ENCODE measurements at regions not wholly inside any gene's neighbourhood (a gene's known extent, or its start where the extent isn't known, plus 50 kb on each side); places are given as distances from the start of the nearest gene placed in this dataset.
A peak's percentile ranks its signal among the peaks of the same experiment; 100 is the strongest.

- no peaks in the 10 kb centered on the region for H3K4me1 ChIP-seq (ENCODE audit: control insufficient read depth, insufficient read depth, low read length)
- no TSS peak for BruUV-seq (replicated peaks)
- ChIA-PET RAD21 (ENCODE audit: unreplicated experiment) (no interaction called here), CTCF (no interaction called here), SMC1A (ENCODE audit: uncharacterized antibody, unreplicated experiment) (no interaction called here), POLR2A (no interaction called here)
- H3K27ac ChIP-seq (ENCODE audit: control insufficient read depth, insufficient read depth) = no peak overlapping the region
- ATAC-seq (no peak), FAIRE-seq (no peak), DNase-seq (ENCODE audit: low read depth, low spot score) (no peak)
- intact Hi-C loops (cut with micrococcal nuclease; ENCODE audit: unreplicated experiment) (no loop called here), in situ Hi-C loops (cut with MboI) (no loop called here)
- H3K9ac ChIP-seq (ENCODE audit: control insufficient read depth, insufficient read depth, low read length) = no peak overlapping the region
- H3K4me2 ChIP-seq (ENCODE audit: control insufficient read depth, insufficient read depth) = no peak overlapping the region
- H2AFZ ChIP-seq (ENCODE audit: control insufficient read depth, low read depth, low read length) = no peak overlapping the region
- H3K4me3 ChIP-seq = no peak overlapping the region
- H4K20me1 ChIP-seq (ENCODE audit: control insufficient read depth, insufficient read depth) = no peaks in the 10 kb centered on the region
- no peaks in the 10 kb centered on the region for H3K36me3 ChIP-seq (ENCODE audit: control insufficient read depth in 2 of 2, insufficient read depth in 2 of 2, low read length in 1 of 2)
- no peaks in the 10 kb centered on the region for H3K27me3 ChIP-seq (replicated peaks in 1 of 2; ENCODE audit: control insufficient read depth in 2 of 2, insufficient read depth in 2 of 2, low read length in 1 of 2)
- H3K79me2 ChIP-seq (ENCODE audit: control insufficient read depth, insufficient read depth, low read length) = no peaks in the 10 kb centered on the region
- WGBS (ENCODE audit: insufficient coverage, insufficient replicate concordance, low lambda C conversion rate, missing lambda C conversion rate) = 60% methylated on average over 3 of the region's 3 CpGs
- TF ChIP-seq BRCA1 (IDR thresholded peaks at IDR 0.05; ENCODE audit: low read depth, low read length) (no peak), TAF1 (IDR thresholded peaks at IDR 0.05; ENCODE audit: borderline replicate concordance, low read depth, low read length) (no peak), FOS (IDR thresholded peaks at IDR 0.05; ENCODE audit: borderline replicate concordance, extremely low read depth, insufficient read length) (no peak), USF1 (IDR thresholded peaks at IDR 0.05; ENCODE audit: borderline replicate concordance, extremely low read length, insufficient read depth, low read depth, low read length) (no peak), YY1 (IDR thresholded peaks at IDR 0.05; ENCODE audit: low read depth, low read length) (no peak), SIX5 (IDR thresholded peaks at IDR 0.05; ENCODE audit: low read depth, low read length, severe bottlenecking) (no peak), SUZ12 (IDR thresholded peaks at IDR 0.05; ENCODE audit: unreplicated experiment) (no peak), SREBF1 (IDR thresholded peaks at IDR 0.05; ENCODE audit: low read length) (no peak)
- no peaks in the 10 kb centered on the region for H3K9me3 ChIP-seq (replicated peaks; ENCODE audit: control insufficient read depth, insufficient read depth, low read length)
Observed at GRCh38 chr2:33709951-33710350, 110.9 kb upstream of the FAM98A start.

- ChIA-PET CTCF (no interaction called here), POLR2A (no interaction called here), SMC1A (ENCODE audit: uncharacterized antibody, unreplicated experiment) (interaction anchor here (1.2 to 2.9 kb wide), 2 partner anchors 8 to 75 kb away, joined by 3 to 10 read pairs; no protein-coding TSS in a partner anchor), RAD21 (ENCODE audit: unreplicated experiment) (interaction anchor here (0.6 to 1.6 kb wide), 2 partner anchors 29 to 108 kb away, joined by 3 read pairs; partner anchors contain the start of gene FAM98A)
- intact Hi-C loops (cut with micrococcal nuclease; ENCODE audit: unreplicated experiment) = no loop called here
- Histone ChIP-seq H3K4me3 (no peak overlapping the region), H3K9me3 (replicated peaks; ENCODE audit: control insufficient read depth, insufficient read depth, low read length) (no peaks in the 10 kb centered on the region), H3K4me2 (ENCODE audit: control insufficient read depth, insufficient read depth) (no peak overlapping the region), H4K20me1 (ENCODE audit: control insufficient read depth, insufficient read depth) (no peaks in the 10 kb centered on the region), H3K9ac (ENCODE audit: control insufficient read depth, insufficient read depth, low read length) (no peak overlapping the region), H3K27ac (ENCODE audit: control insufficient read depth, insufficient read depth) (no peak overlapping the region), H3K4me1 (ENCODE audit: control insufficient read depth, insufficient read depth, low read length) (no peaks in the 10 kb centered on the region), H3K79me2 (ENCODE audit: control insufficient read depth, insufficient read depth, low read length) (no peaks in the 10 kb centered on the region), H3K27me3 (replicated peaks in 1 of 2; ENCODE audit: control insufficient read depth in 2 of 2, insufficient read depth in 2 of 2, low read length in 1 of 2) (no peaks in the 10 kb centered on the region), H2AFZ (ENCODE audit: control insufficient read depth, low read depth, low read length) (no peak overlapping the region), H3K36me3 (ENCODE audit: control insufficient read depth in 2 of 2, insufficient read depth in 2 of 2, low read length in 1 of 2) (no peaks in the 10 kb centered on the region)
- in situ Hi-C loops (cut with MboI) = no loop called here
- 10% methylated on average over 2 of the region's 2 CpGs for WGBS (ENCODE audit: insufficient coverage, insufficient replicate concordance, low lambda C conversion rate, missing lambda C conversion rate)
- BruUV-seq (replicated peaks) = no TSS peak
- FAIRE-seq = no peak
- DNase-seq (ENCODE audit: low read depth, low spot score) = no peak
- peak; percentile 69 for ATAC-seq
- TF ChIP-seq SMAD5 (IDR thresholded peaks at IDR 0.05; ENCODE audit: low read depth) = no peak
- TF ChIP-seq SPI1 (IDR thresholded peaks at IDR 0.05; ENCODE audit: borderline replicate concordance, insufficient read depth, low read depth, low read length) = peak; percentile 49; the same call in 1 of the 2 replicates
Observed at GRCh38 chr2:33707312-33707711, 108.2 kb upstream of the FAM98A start.

Data from GM12878 (cell line).